Mesodermal cell (in vitro differentiated cells): ENCODE measurements at regions not wholly inside any gene's neighbourhood (a gene's known extent, or its start where the extent isn't known, plus 50 kb on each side); places are given as distances from the start of the nearest gene placed in this dataset.

ENCODE experiments used
- H3K27ac ChIP-seq: 2 replicates; pipeline ENCODE4 v1.7.0; 2013; ENCODE audit warnings: mild to moderate bottlenecking, low read depth, low read length, moderate library complexity; ENCODE audit not compliant: severe bottlenecking
- H3K36me3 ChIP-seq: 2 replicates; pipeline ENCODE4 v1.7.1; 2013; ENCODE audit warnings: mild to moderate bottlenecking, low read length, moderate library complexity; ENCODE audit not compliant: control insufficient read depth, insufficient read depth
- H3K4me1 ChIP-seq: one replicate; pipeline ENCODE4 v1.7.1; 2013; ENCODE audit warnings: mild to moderate bottlenecking, low read length; ENCODE audit not compliant: insufficient read depth, control insufficient read depth, poor library complexity, severe bottlenecking
- H3K4me3 ChIP-seq: 2 replicates; pipeline ENCODE4 v1.7.0; 2013; ENCODE audit warnings: low read length, control low read depth, mild to moderate bottlenecking; ENCODE audit not compliant: insufficient read depth, poor library complexity, severe bottlenecking; ENCODE audit errors: extremely low read depth
- H3K9me3 ChIP-seq: 2 replicates; pipeline ENCODE4 v1.7.1; 2013; ENCODE audit warnings: mild to moderate bottlenecking, low read length, moderate library complexity; ENCODE audit not compliant: control insufficient read depth
- WGBS, 2 experiments: methylation state at CpG; one replicate each; pipeline ENCODE4 v1.1.5; 2013; ENCODE audit warnings: missing lambda C conversion rate in 2 of 2; ENCODE audit not compliant: insufficient coverage in 2 of 2; 5-methylcytosine and 5-hydroxymethylcytosine counted together

GRCh38 chr4:29121586-29121985 is 1598.6 kb upstream of the PCDH7 start:
- Histone ChIP-seq H3K4me3 (no peak overlapping the region), H3K9me3 (no peaks in the 10 kb centered on the region), H3K27ac (no peak overlapping the region), H3K36me3 (no peaks in the 10 kb centered on the region), H3K4me1 (no peaks in the 10 kb centered on the region)
- WGBS, 2 experiments, result 100% methylated on average over 1 of the region's 4 CpGs; no CpG with 5 or more reads in 1 of the 2 experiments

GRCh38 chr4:29128810-29129209 is 1591.4 kb upstream of the PCDH7 start:
- no peak overlapping the region for H3K4me3 ChIP-seq
- H3K4me1 ChIP-seq, result no peaks in the 10 kb centered on the region
- WGBS, 2 experiments, result no CpG with 5 or more reads among the region's 1 CpG
- no peak overlapping the region for H3K27ac ChIP-seq
- H3K36me3 ChIP-seq, result no peaks in the 10 kb centered on the region
- no peaks in the 10 kb centered on the region for H3K9me3 ChIP-seq

- H3K27ac ChIP-seq, result no peak overlapping the region
- no CpG with 5 or more reads among the region's 2 CpGs for WGBS, 2 experiments
- H3K4me3 ChIP-seq, result no peak overlapping the region
- H3K9me3 ChIP-seq, result no peaks in the 10 kb centered on the region
- no peaks in the 10 kb centered on the region for H3K36me3 ChIP-seq
- no peaks in the 10 kb centered on the region for H3K4me1 ChIP-seq
These were observed 1588.9 kb upstream of the PCDH7 start for GRCh38 chr4:29131304-29131703.

- Histone ChIP-seq H3K9me3 (no peaks in the 10 kb centered on the region), H3K27ac (no peak overlapping the region), H3K36me3 (no peaks in the 10 kb centered on the region), H3K4me3 (no peak overlapping the region), H3K4me1 (no peaks in the 10 kb centered on the region)
- WGBS, 2 experiments, result 79 to 94% methylated on average over 2 of the region's 2 CpGs
These were observed 1577.5 kb upstream of the PCDH7 start for GRCh38 chr4:29142708-29143107.

GRCh38 chr4:29151584-29151983 is 1568.6 kb upstream of the PCDH7 start:
- 71 to 100% methylated on average over 1 of the region's 2 CpGs for WGBS, 2 experiments
- H3K4me3 ChIP-seq, result no peak overlapping the region
- no peaks in the 10 kb centered on the region for H3K9me3 ChIP-seq
- H3K36me3 ChIP-seq, result no peaks in the 10 kb centered on the region
- no peak overlapping the region for H3K27ac ChIP-seq
- no peaks in the 10 kb centered on the region for H3K4me1 ChIP-seq

GRCh38 chr4:29153642-29154041 is 1566.5 kb upstream of the PCDH7 start:
- H3K36me3 ChIP-seq, result no peaks in the 10 kb centered on the region
- no CpG with 5 or more reads among the region's 3 CpGs for WGBS, 2 experiments
- no peaks in the 10 kb centered on the region for H3K4me1 ChIP-seq
- no peak overlapping the region for H3K27ac ChIP-seq
- H3K9me3 ChIP-seq, result no peaks in the 10 kb centered on the region
- H3K4me3 ChIP-seq, result no peak overlapping the region

- Histone ChIP-seq H3K27ac (no peak overlapping the region), H3K36me3 (no peaks in the 10 kb centered on the region), H3K4me1 (no peaks in the 10 kb centered on the region), H3K9me3 (no peaks in the 10 kb centered on the region), H3K4me3 (no peak overlapping the region)
- WGBS, 2 experiments, result no CpG with 5 or more reads among the region's 1 CpG
These were observed 1544.9 kb upstream of the PCDH7 start for GRCh38 chr4:29175291-29175690.

- Histone ChIP-seq H3K9me3 (no peaks in the 10 kb centered on the region), H3K36me3 (no peaks in the 10 kb centered on the region), H3K4me3 (no peak overlapping the region), H3K4me1 (no peaks in the 10 kb centered on the region), H3K27ac (no peak overlapping the region)
- no CpG with 5 or more reads among the region's 2 CpGs for WGBS, 2 experiments
These were observed 1521.1 kb upstream of the PCDH7 start for GRCh38 chr4:29199025-29199424.

GRCh38 chr4:29199485-29199884 is 1520.7 kb upstream of the PCDH7 start:
- H3K9me3 ChIP-seq, result no peaks in the 10 kb centered on the region
- WGBS, 2 experiments, result no CpG with 5 or more reads among the region's 4 CpGs
- H3K4me1 ChIP-seq, result no peaks in the 10 kb centered on the region
- H3K27ac ChIP-seq, result no peak overlapping the region
- H3K36me3 ChIP-seq, result no peaks in the 10 kb centered on the region
- H3K4me3 ChIP-seq, result no peak overlapping the region

- H3K27ac ChIP-seq, result no peak overlapping the region
- H3K4me1 ChIP-seq, result no peaks in the 10 kb centered on the region
- WGBS, 2 experiments, result no CpG with 5 or more reads among the region's 1 CpG
- H3K9me3 ChIP-seq, result no peaks in the 10 kb centered on the region
- H3K4me3 ChIP-seq, result no peak overlapping the region
- H3K36me3 ChIP-seq, result no peaks in the 10 kb centered on the region
These were observed 1507.1 kb upstream of the PCDH7 start for GRCh38 chr4:29213020-29213419.

GRCh38 chr4:29220761-29221160 is 1499.4 kb upstream of the PCDH7 start:
- H3K4me1 ChIP-seq, result no peaks in the 10 kb centered on the region
- no peaks in the 10 kb centered on the region for H3K36me3 ChIP-seq
- H3K9me3 ChIP-seq, result no peaks in the 10 kb centered on the region
- H3K4me3 ChIP-seq, result no peak overlapping the region
- 100% methylated on average over 1 of the region's 1 CpG; no CpG with 5 or more reads in 1 of the 2 experiments for WGBS, 2 experiments
- H3K27ac ChIP-seq, result no peak overlapping the region
